ENCODE measurements at regions not wholly inside any gene's neighbourhood (a gene's known extent, or its start where the extent isn't known, plus 50 kb on each side); places are given as distances from the start of the nearest gene placed in this dataset.
"Not testable (repeated sequence)": the region's sequence is repeated elsewhere in the genome, so short reads cannot be mapped to it uniquely, and the experiment has no call there.

DNA sequence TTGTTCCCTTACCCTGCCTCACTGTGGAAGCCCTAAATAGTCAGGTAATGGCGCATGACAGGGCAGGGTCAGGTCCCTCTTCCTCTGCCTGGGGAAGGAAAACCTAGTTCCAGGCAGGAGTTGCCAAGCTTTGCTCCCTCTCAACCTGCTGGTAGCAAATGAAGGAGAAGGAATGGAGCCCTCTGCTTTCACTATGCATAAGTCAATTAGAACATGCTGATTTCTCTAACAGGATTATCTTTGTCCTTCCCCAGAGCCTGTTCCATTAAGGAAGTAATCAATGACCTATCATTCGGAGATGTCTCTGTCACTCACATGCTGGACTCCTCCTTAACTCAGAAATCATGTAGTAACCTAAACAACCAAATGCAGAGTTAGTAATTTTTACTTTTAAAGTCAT lies 161.8 kb upstream of the NFIA start:
- no peak overlapping the region for H3K4me3 ChIP-seq (ENCODE audit: insufficient read length, low read depth)
- H3K4me1 ChIP-seq (ENCODE audit: insufficient read depth, insufficient read length), result peaks cover 2% of the 10 kb centered on the region
- TF ChIP-seq YY1 (IDR thresholded peaks at IDR 0.05; ENCODE audit: insufficient read depth, insufficient read length) (no peak), ZNF274 (IDR thresholded peaks at IDR 0.05; ENCODE audit: low read depth, low read length) (no peak), SUZ12 (IDR thresholded peaks at IDR 0.05; ENCODE audit: extremely low read depth, insufficient read depth, insufficient read length) (no peak)
- no peaks in the 10 kb centered on the region for H3K9me3 ChIP-seq (ENCODE audit: insufficient read depth, low read length)
- no peaks in the 10 kb centered on the region for H3K36me3 ChIP-seq (ENCODE audit: insufficient read depth, insufficient read length, low read length)
- H3K27me3 ChIP-seq (ENCODE audit: insufficient read depth, insufficient read length), result no peaks in the 10 kb centered on the region
- no peak for DNase-seq (ENCODE audit: low read depth, low spot score)
- H3K9ac ChIP-seq (ENCODE audit: insufficient read length, low read depth), result no peak overlapping the region

- Histone ChIP-seq H3K9ac (ENCODE audit: insufficient read length, low read depth) (no peak overlapping the region), H3K27me3 (ENCODE audit: insufficient read depth, insufficient read length) (no peaks in the 10 kb centered on the region), H3K36me3 (ENCODE audit: insufficient read depth, insufficient read length, low read length) (no peaks in the 10 kb centered on the region), H3K4me1 (ENCODE audit: insufficient read depth, insufficient read length) (no peaks in the 10 kb centered on the region), H3K4me3 (ENCODE audit: insufficient read length, low read depth) (no peak overlapping the region), H3K9me3 (ENCODE audit: insufficient read depth, low read length) (peaks cover 6% of the 10 kb centered on the region; the same call in 1 of the 2 replicates)
- TF ChIP-seq ZNF274 (IDR thresholded peaks at IDR 0.05; ENCODE audit: low read depth, low read length), result no peak
- DNase-seq (ENCODE audit: low read depth, low spot score), result no peak
These were observed 163.5 kb upstream of the NFIA start for GRCh38 chr1:60918867-60919266.

- no peaks in the 10 kb centered on the region for H3K4me1 ChIP-seq (ENCODE audit: insufficient read depth, insufficient read length)
- H3K9ac ChIP-seq (ENCODE audit: insufficient read length, low read depth), result no peak overlapping the region
- no peaks in the 10 kb centered on the region for H3K36me3 ChIP-seq (ENCODE audit: insufficient read depth, insufficient read length, low read length)
- DNase-seq (ENCODE audit: low read depth, low spot score), result no peak
- TF ChIP-seq SUZ12 (IDR thresholded peaks at IDR 0.05; ENCODE audit: extremely low read depth, insufficient read depth, insufficient read length) (no peak), ZNF274 (IDR thresholded peaks at IDR 0.05; ENCODE audit: low read depth, low read length) (no peak), YY1 (IDR thresholded peaks at IDR 0.05; ENCODE audit: insufficient read depth, insufficient read length) (no peak)
- H3K27me3 ChIP-seq (ENCODE audit: insufficient read depth, insufficient read length), result no peaks in the 10 kb centered on the region
- no peak overlapping the region for H3K4me3 ChIP-seq (ENCODE audit: insufficient read length, low read depth)
- peaks cover 6% of the 10 kb centered on the region; the same call in 1 of the 2 replicates for H3K9me3 ChIP-seq (ENCODE audit: insufficient read depth, low read length)
These were observed 165.5 kb upstream of the NFIA start for GRCh38 chr1:60916906-60917305.

DNA sequence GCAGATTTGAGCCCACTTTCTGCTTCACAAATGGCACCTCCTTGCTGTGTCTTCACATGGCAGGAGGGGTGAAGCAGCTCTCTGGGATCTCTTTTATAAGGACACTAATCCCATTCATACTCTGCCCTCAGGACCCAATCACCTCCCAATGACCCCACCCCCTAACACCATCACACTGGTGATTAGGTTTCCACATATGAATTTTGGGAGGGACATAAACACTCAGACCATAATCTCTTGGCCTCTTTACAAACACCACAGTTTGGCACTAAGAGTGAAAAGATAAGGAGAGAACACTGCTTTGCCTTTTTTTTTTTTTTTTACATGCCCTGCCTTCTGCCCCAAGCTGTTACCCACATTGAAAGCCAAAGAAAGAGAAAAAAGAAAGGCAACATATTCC lies 166.2 kb upstream of the NFIA start:
- no peaks in the 10 kb centered on the region for H3K36me3 ChIP-seq (ENCODE audit: insufficient read depth, insufficient read length, low read length)
- H3K4me1 ChIP-seq (ENCODE audit: insufficient read depth, insufficient read length), result no peaks in the 10 kb centered on the region
- H3K9me3 ChIP-seq (ENCODE audit: insufficient read depth, low read length), result peaks cover 6% of the 10 kb centered on the region; the same call in 1 of the 2 replicates
- H3K4me3 ChIP-seq (ENCODE audit: insufficient read length, low read depth), result no peak overlapping the region
- no peak for TF ChIP-seq ZNF274 (IDR thresholded peaks at IDR 0.05; ENCODE audit: low read depth, low read length)
- TF ChIP-seq SUZ12 (IDR thresholded peaks at IDR 0.05; ENCODE audit: extremely low read depth, insufficient read depth, insufficient read length), result no peak
- no peak for TF ChIP-seq YY1 (IDR thresholded peaks at IDR 0.05; ENCODE audit: insufficient read depth, insufficient read length)
- no peaks in the 10 kb centered on the region for H3K27me3 ChIP-seq (ENCODE audit: insufficient read depth, insufficient read length)
- H3K9ac ChIP-seq (ENCODE audit: insufficient read length, low read depth), result no peak overlapping the region
- DNase-seq (ENCODE audit: low read depth, low spot score), result no peak

GRCh38 chr1:60915441-60915840 lies 166.9 kb upstream of the NFIA start:
- DNase-seq (ENCODE audit: low read depth, low spot score), result no peak
- no peak overlapping the region for H3K9ac ChIP-seq (ENCODE audit: insufficient read length, low read depth)
- peaks cover 6% of the 10 kb centered on the region; the same call in 1 of the 2 replicates for H3K9me3 ChIP-seq (ENCODE audit: insufficient read depth, low read length)
- H3K36me3 ChIP-seq (ENCODE audit: insufficient read depth, insufficient read length, low read length), result no peaks in the 10 kb centered on the region
- H3K4me3 ChIP-seq (ENCODE audit: insufficient read length, low read depth), result no peak overlapping the region
- TF ChIP-seq YY1 (IDR thresholded peaks at IDR 0.05; ENCODE audit: insufficient read depth, insufficient read length) (no peak), ZNF274 (IDR thresholded peaks at IDR 0.05; ENCODE audit: low read depth, low read length) (no peak), SUZ12 (IDR thresholded peaks at IDR 0.05; ENCODE audit: extremely low read depth, insufficient read depth, insufficient read length) (no peak)
- H3K27me3 ChIP-seq (ENCODE audit: insufficient read depth, insufficient read length), result no peaks in the 10 kb centered on the region
- no peaks in the 10 kb centered on the region for H3K4me1 ChIP-seq (ENCODE audit: insufficient read depth, insufficient read length)

DNA sequence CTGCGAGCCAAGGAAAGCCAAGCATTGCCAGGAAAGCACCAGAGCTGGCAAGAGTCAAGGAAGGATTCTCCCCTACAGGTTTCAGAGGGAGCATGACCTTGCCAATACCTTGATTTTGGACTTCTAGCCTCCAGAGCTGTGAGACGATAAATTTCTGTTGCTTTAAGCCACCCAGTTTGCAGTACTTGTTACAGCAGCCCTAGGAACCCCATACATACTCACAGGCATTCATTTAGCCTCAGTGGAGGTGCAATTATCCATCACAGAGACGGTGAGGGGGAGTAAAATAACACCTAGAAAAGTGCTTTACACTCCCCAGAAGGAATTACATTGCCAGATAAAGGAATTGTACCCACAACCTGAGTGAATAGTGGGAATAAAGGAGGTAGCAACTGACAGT lies 167.4 kb upstream of the NFIA start:
- H3K27me3 ChIP-seq (ENCODE audit: insufficient read depth, insufficient read length), result no peaks in the 10 kb centered on the region
- no peaks in the 10 kb centered on the region for H3K36me3 ChIP-seq (ENCODE audit: insufficient read depth, insufficient read length, low read length)
- no peak overlapping the region for H3K4me3 ChIP-seq (ENCODE audit: insufficient read length, low read depth)
- no peak overlapping the region for H3K9ac ChIP-seq (ENCODE audit: insufficient read length, low read depth)
- no peaks in the 10 kb centered on the region for H3K4me1 ChIP-seq (ENCODE audit: insufficient read depth, insufficient read length)
- no peak for TF ChIP-seq ZNF274 (IDR thresholded peaks at IDR 0.05; ENCODE audit: low read depth, low read length)
- TF ChIP-seq SUZ12 (IDR thresholded peaks at IDR 0.05; ENCODE audit: extremely low read depth, insufficient read depth, insufficient read length), result no peak
- no peak for TF ChIP-seq YY1 (IDR thresholded peaks at IDR 0.05; ENCODE audit: insufficient read depth, insufficient read length)
- no peak for DNase-seq (ENCODE audit: low read depth, low spot score)
- H3K9me3 ChIP-seq (ENCODE audit: insufficient read depth, low read length), result peaks cover 6% of the 10 kb centered on the region; the same call in 1 of the 2 replicates

GRCh38 chr1:60913708-60914107 lies 168.7 kb upstream of the NFIA start:
- H3K9me3 ChIP-seq (ENCODE audit: insufficient read depth, low read length); H3K36me3 ChIP-seq (ENCODE audit: insufficient read depth, insufficient read length, low read length); H3K4me3 ChIP-seq (ENCODE audit: insufficient read length, low read depth); H3K9ac ChIP-seq (ENCODE audit: insufficient read length, low read depth); H3K27me3 ChIP-seq (ENCODE audit: insufficient read depth, insufficient read length); H3K4me1 ChIP-seq (ENCODE audit: insufficient read depth, insufficient read length); DNase-seq (ENCODE audit: low read depth, low spot score): not testable (repeated sequence)

GRCh38 chr1:60913039-60913438 lies 169.3 kb upstream of the NFIA start:
- no peaks in the 10 kb centered on the region for H3K36me3 ChIP-seq (ENCODE audit: insufficient read depth, insufficient read length, low read length)
- H3K27me3 ChIP-seq (ENCODE audit: insufficient read depth, insufficient read length), result no peaks in the 10 kb centered on the region
- no peak for DNase-seq (ENCODE audit: low read depth, low spot score)
- H3K9me3 ChIP-seq (ENCODE audit: insufficient read depth, low read length), result peaks cover 6% of the 10 kb centered on the region; the same call in 1 of the 2 replicates
- no peak overlapping the region for H3K9ac ChIP-seq (ENCODE audit: insufficient read length, low read depth)
- no peaks in the 10 kb centered on the region for H3K4me1 ChIP-seq (ENCODE audit: insufficient read depth, insufficient read length)
- TF ChIP-seq YY1 (IDR thresholded peaks at IDR 0.05; ENCODE audit: insufficient read depth, insufficient read length), result no peak
- H3K4me3 ChIP-seq (ENCODE audit: insufficient read length, low read depth), result no peak overlapping the region
